Panc1 (cell line): ENCODE measurements at regions not wholly inside any gene's neighbourhood (a gene's known extent, or its start where the extent isn't known, plus 50 kb on each side); places are given as distances from the start of the nearest gene placed in this dataset.

Experiments
- CTCF ChIP-seq: fragments of 450-650 bp; IDR thresholded peaks from 2 replicates; pipeline ENCODE4 v1.5.1; 2017; ENCODE audit warnings: mild to moderate bottlenecking
- POLR2AphosphoS5 ChIP-seq: IDR thresholded peaks from 2 replicates; pipeline ENCODE4 v1.6.1; 2012; ENCODE audit warnings: mild to moderate bottlenecking, low read depth, low read length, moderate library complexity
- TCF7L2 ChIP-seq: IDR thresholded peaks from 2 replicates; pipeline ENCODE4 v1.6.1; 2011; ENCODE audit warnings: mild to moderate bottlenecking, low read depth, low read length, inconsistent platforms

- TF ChIP-seq CTCF (no peak), TCF7L2 (no peak), POLR2AphosphoS5 (no peak)
These were observed 82.0 kb downstream of the UBIAD1 start for GRCh38 chr1:11354893-11355553.
